ENCODE measurements at regions not wholly inside any gene's neighbourhood (a gene's known extent, or its start where the extent isn't known, plus 50 kb on each side); places are given as distances from the start of the nearest gene placed in this dataset.

- TF ChIP-seq CTCF (IDR thresholded peaks at IDR 0.05; ENCODE audit: low read depth, low read length, missing input control) (no peak), EGR1 (IDR thresholded peaks at IDR 0.05; ENCODE audit: low read depth in 2 of 2) (no peak), FOXA1 (IDR thresholded peaks at IDR 0.05) (no peak), YY1 (IDR thresholded peaks at IDR 0.05) (no peak), ATF3 (IDR thresholded peaks at IDR 0.05) (no peak), GABPA (IDR thresholded peaks at IDR 0.05 in 1 of 2, conservative IDR thresholded peaks at IDR 0.05 in 1 of 2) (no peak), RXRA (IDR thresholded peaks at IDR 0.05) (no peak), TAF1 (conservative IDR thresholded peaks at IDR 0.05) (no peak), HNF4A (conservative IDR thresholded peaks at IDR 0.05) (no peak)
Observed at GRCh38 chr5:105929858-105930257, 1740.9 kb downstream of the EFNA5 start (continued).

- Histone ChIP-seq H3K4me3 (ENCODE audit: low read depth in 1 of 3, low read length in 3 of 3) (no peak overlapping the region), H3K27ac (ENCODE audit: low read depth in 1 of 2, low read length in 2 of 2) (no peak overlapping the region), H3K36me3 (ENCODE audit: control insufficient read depth in 4 of 4, insufficient read depth in 3 of 4, low read depth in 1 of 4, low read length in 3 of 4) (no peaks in the 10 kb centered on the region), H3K9ac (ENCODE audit: low read depth in 1 of 2, low read length in 2 of 2) (no peak overlapping the region), H3K4me1 (ENCODE audit: control insufficient read depth in 4 of 4, insufficient read depth in 4 of 4, low read length in 3 of 4) (no peaks in the 10 kb centered on the region), H3K9me3 (ENCODE audit: control insufficient read depth in 4 of 4, low read length in 3 of 4) (no peaks in the 10 kb centered on the region), H3K27me3 (ENCODE audit: control insufficient read depth in 4 of 4, insufficient read depth in 4 of 4, low read length in 3 of 4) (no peaks in the 10 kb centered on the region)
- TF ChIP-seq NR2F2 (IDR thresholded peaks at IDR 0.05) (no peak), TAF1 (conservative IDR thresholded peaks at IDR 0.05) (no peak), FOXA2 (IDR thresholded peaks at IDR 0.05) (no peak), RAD21 (IDR thresholded peaks at IDR 0.05) (no peak), SP1 (IDR thresholded peaks at IDR 0.05) (no peak), YY1 (IDR thresholded peaks at IDR 0.05) (no peak), EGR1 (IDR thresholded peaks at IDR 0.05; ENCODE audit: low read depth in 2 of 2) (no peak), GABPA (IDR thresholded peaks at IDR 0.05 in 1 of 2, conservative IDR thresholded peaks at IDR 0.05 in 1 of 2) (no peak), HNF4G (IDR thresholded peaks at IDR 0.05) (no peak), REST (IDR thresholded peaks at IDR 0.05) (no peak), MAX (IDR thresholded peaks at IDR 0.05) (no peak), CTCF (IDR thresholded peaks at IDR 0.05; ENCODE audit: low read depth, low read length, missing input control) (no peak)
- DNase-seq (ENCODE audit: low spot score), result no peak
- 51% methylated on average over 2 of the region's 2 CpGs for whole genome bisulfite sequencing
Observed at GRCh38 chr5:105924366-105924765, 1746.4 kb downstream of the EFNA5 start.

Data from liver (tissue), 8 donors.